Left lobe of liver (tissue), 2 donors: ENCODE measurements at regions not wholly inside any gene's neighbourhood (a gene's known extent, or its start where the extent isn't known, plus 50 kb on each side); places are given as distances from the start of the nearest gene placed in this dataset.

Experiments used
- ATAC-seq: fragments of 200-7000 bp; cut with Tn5 transposase; one replicate; pipeline ENCODE4 v1.9.1; 2020; ENCODE audit warnings: mild to moderate bottlenecking, moderate library complexity
- DNase-seq: peaks from one replicate; pipeline ENCODE4 v3.0.0-alpha.2; 2020; ENCODE audit warnings: low spot score
- donor health status: DM: no; HTN: no; CAD: no; lungs with moderate emphysema.
- donor health status: DM: no; HTN: yes; CAD: no.

GRCh38 chr17:72588961-72589360 lies 468.1 kb downstream of the SOX9 start:
- ATAC-seq (no peak), DNase-seq (no peak)

- DNase-seq (no peak), ATAC-seq (no peak)
Measured at GRCh38 chr17:72590382-72590781, 469.6 kb downstream of the SOX9 start.

- DNase-seq: no peak
- no peak for ATAC-seq
Measured at GRCh38 chr17:72590882-72591281, 470.1 kb downstream of the SOX9 start.

GRCh38 chr17:72591289-72592241 lies 470.7 kb downstream of the SOX9 start:
- no peak for DNase-seq
- ATAC-seq: no peak

GRCh38 chr17:72592242-72592966 lies 471.6 kb downstream of the SOX9 start:
- peak; percentile 82 for ATAC-seq
- DNase-seq: peak; percentile 52

- ATAC-seq: no peak
- no peak for DNase-seq
Measured at GRCh38 chr17:72592967-72593325, 472.1 kb downstream of the SOX9 start.

GRCh38 chr17:72594248-72594647 lies 473.4 kb downstream of the SOX9 start:
- no peak for DNase-seq
- ATAC-seq: no peak
